ENCODE measurements at regions not wholly inside any gene's neighbourhood (a gene's known extent, or its start where the extent isn't known, plus 50 kb on each side); places are given as distances from the start of the nearest gene placed in this dataset.

- H3K4me1 ChIP-seq (ENCODE audit: control insufficient read depth, insufficient read depth, low read length), result no peaks in the 10 kb centered on the region
- POLR2A ChIA-PET, result no interaction called here
- no peak overlapping the region for H3K4me3 ChIP-seq (ENCODE audit: low read depth, low read length)
- no peaks in the 10 kb centered on the region for H3K9me3 ChIP-seq (ENCODE audit: control insufficient read depth, insufficient read depth, low read depth, low read length)
- no peaks in the 10 kb centered on the region for H3K36me3 ChIP-seq (ENCODE audit: control insufficient read depth in 2 of 2, insufficient read depth in 1 of 2, low read length in 2 of 2)
- CTCF ChIA-PET, result no interaction called here
- TF ChIP-seq ZNF202 (tag by site-specific recombination; IDR thresholded peaks at IDR 0.05; ENCODE audit: borderline replicate concordance) (no peak), ZEB2 (tag by site-specific recombination; IDR thresholded peaks at IDR 0.05) (no peak), ZNF513 (tag by site-specific recombination; IDR thresholded peaks at IDR 0.05) (no peak), ZNF146 (tag by site-specific recombination; IDR thresholded peaks at IDR 0.05) (no peak), ZNF521 (tag by site-specific recombination; IDR thresholded peaks at IDR 0.05) (no peak), ZNF561 (tag by site-specific recombination; IDR thresholded peaks at IDR 0.05; ENCODE audit: borderline replicate concordance) (no peak), ZNF639 (tag by site-specific recombination; IDR thresholded peaks at IDR 0.05) (no peak), HOXC10 (CRISPR knock-in tag; IDR thresholded peaks at IDR 0.05) (no peak), YY1 (tag by site-specific recombination; IDR thresholded peaks at IDR 0.05) (no peak), INSM2 (tag by site-specific recombination; IDR thresholded peaks at IDR 0.05) (no peak), ZBTB21 (tag by site-specific recombination; IDR thresholded peaks at IDR 0.05) (no peak), SCRT2 (tag by site-specific recombination; IDR thresholded peaks at IDR 0.05) (no peak), MZF1 (tag by site-specific recombination; IDR thresholded peaks at IDR 0.05; ENCODE audit: borderline replicate concordance) (no peak), ZNF174 (tag by site-specific recombination; IDR thresholded peaks at IDR 0.05) (no peak), ZNF558 (tag by site-specific recombination; IDR thresholded peaks at IDR 0.05) (no peak), ZNF747 (tag by site-specific recombination; IDR thresholded peaks at IDR 0.05) (no peak), ZNF19 (tag by site-specific recombination; IDR thresholded peaks at IDR 0.05; ENCODE audit: low read depth) (no peak), ZNF449 (tag by site-specific recombination; IDR thresholded peaks at IDR 0.05) (no peak), ZNF785 (tag by site-specific recombination; IDR thresholded peaks at IDR 0.05) (no peak)
- H3K27ac ChIP-seq (ENCODE audit: extremely low read depth, low read depth, low read length), result no peak overlapping the region
Measured at GRCh38 chr3:24726423-24726822, 231.8 kb upstream of the THRB start.

- no peaks in the 10 kb centered on the region for H3K9me3 ChIP-seq (ENCODE audit: control insufficient read depth, insufficient read depth, low read depth, low read length)
- no peak overlapping the region for H3K27ac ChIP-seq (ENCODE audit: extremely low read depth, low read depth, low read length)
- no peak overlapping the region for H3K4me3 ChIP-seq (ENCODE audit: low read depth, low read length)
- ChIA-PET CTCF (interaction anchor here (0.5 kb wide), 2 partner anchors 865 to 1681 kb away, joined by 3 to 4 read pairs; no protein-coding TSS in a partner anchor), POLR2A (no interaction called here)
- no peaks in the 10 kb centered on the region for H3K4me1 ChIP-seq (ENCODE audit: control insufficient read depth, insufficient read depth, low read length)
- TF ChIP-seq SALL2 (tag by site-specific recombination; IDR thresholded peaks at IDR 0.05; ENCODE audit: borderline replicate concordance), result no peak
- no peak for TF ChIP-seq ZNF174 (tag by site-specific recombination; IDR thresholded peaks at IDR 0.05)
- TF ChIP-seq ZBTB17 (tag by site-specific recombination; IDR thresholded peaks at IDR 0.05), result no peak
- TF ChIP-seq ZNF501 (tag by site-specific recombination; IDR thresholded peaks at IDR 0.05), result no peak
- TF ChIP-seq ZNF26 (tag by site-specific recombination; IDR thresholded peaks at IDR 0.05), result no peak
- TF ChIP-seq ZNF138 (tag by site-specific recombination; IDR thresholded peaks at IDR 0.05; ENCODE audit: borderline replicate concordance), result no peak
- TF ChIP-seq ZNF473 (tag by site-specific recombination; IDR thresholded peaks at IDR 0.05), result no peak
- TF ChIP-seq EGR2 (tag by site-specific recombination; IDR thresholded peaks at IDR 0.05; ENCODE audit: low read depth), result no peak
- TF ChIP-seq ZEB2 (tag by site-specific recombination; IDR thresholded peaks at IDR 0.05), result no peak
- no peak for TF ChIP-seq ZNF366 (tag by site-specific recombination; conservative IDR thresholded peaks at IDR 0.05)
- no peak for TF ChIP-seq ZNF521 (tag by site-specific recombination; IDR thresholded peaks at IDR 0.05)
- TF ChIP-seq ZNF140 (tag by site-specific recombination; IDR thresholded peaks at IDR 0.05), result no peak
- no peaks in the 10 kb centered on the region for H3K36me3 ChIP-seq (ENCODE audit: control insufficient read depth in 2 of 2, insufficient read depth in 1 of 2, low read length in 2 of 2)
Measured at GRCh38 chr3:24730173-24730572, 235.5 kb upstream of the THRB start.

Measured in HEK293 (cell line).